ENCODE measurements at regions not wholly inside any gene's neighbourhood (a gene's known extent, or its start where the extent isn't known, plus 50 kb on each side); places are given as distances from the start of the nearest gene placed in this dataset.

GRCh38 chr2:165007161-165007744, 51.9 kb upstream of the SLC38A11 start:
- Histone ChIP-seq H3K4me1 (no peaks in the 10 kb centered on the region), H3K4me3 (ENCODE audit: low read depth, low read length) (no peak overlapping the region), H3K9me3 (no peaks in the 10 kb centered on the region), H3K36me3 (ENCODE audit: control insufficient read depth, insufficient read depth, low read length) (no peaks in the 10 kb centered on the region), H3K27me3 (replicated peaks; ENCODE audit: control insufficient read depth, insufficient read depth, low read length) (no peaks in the 10 kb centered on the region)
- no peak for TF ChIP-seq CTCF (IDR thresholded peaks at IDR 0.05; ENCODE audit: insufficient read depth in 1 of 2, low read depth in 1 of 2, low read length in 1 of 2, severe bottlenecking in 1 of 2, unreplicated experiment in 1 of 2)
- peaks cover 16% of the 10 kb centered on the region for H3K27me3 Mint-ChIP-seq (ENCODE audit: insufficient read depth, unreplicated experiment)
- no peak overlapping the region for H3K4me3 Mint-ChIP-seq (ENCODE audit: unreplicated experiment)
- intact Hi-C loops (cut with micrococcal nuclease; ENCODE audit: unreplicated experiment) = no loop called here
- no peaks in the 10 kb centered on the region for H3K36me3 Mint-ChIP-seq (ENCODE audit: insufficient read depth, unreplicated experiment)
- BruUV-seq (replicated peaks) = no TSS peak
- DNase-seq = no peak
- POLR2A ChIA-PET = no interaction called here
- H3K4me1 Mint-ChIP-seq (ENCODE audit: low read depth, unreplicated experiment) = no peaks in the 10 kb centered on the region
- H3K9me3 Mint-ChIP-seq (ENCODE audit: unreplicated experiment) = no peaks in the 10 kb centered on the region
- CTCF ChIA-PET = no interaction called here
- H3K27ac Mint-ChIP-seq (ENCODE audit: unreplicated experiment) = no peak overlapping the region

All from Caco-2 (cell line).